Central memory CD4-positive, alpha-beta T cell (primary cell): ENCODE measurements at regions not wholly inside any gene's neighbourhood (a gene's known extent, or its start where the extent isn't known, plus 50 kb on each side); places are given as distances from the start of the nearest gene placed in this dataset.

Experiments used
- DNase-seq: peaks from one replicate; pipeline ENCODE4 v3.0.0; 2022

DNA sequence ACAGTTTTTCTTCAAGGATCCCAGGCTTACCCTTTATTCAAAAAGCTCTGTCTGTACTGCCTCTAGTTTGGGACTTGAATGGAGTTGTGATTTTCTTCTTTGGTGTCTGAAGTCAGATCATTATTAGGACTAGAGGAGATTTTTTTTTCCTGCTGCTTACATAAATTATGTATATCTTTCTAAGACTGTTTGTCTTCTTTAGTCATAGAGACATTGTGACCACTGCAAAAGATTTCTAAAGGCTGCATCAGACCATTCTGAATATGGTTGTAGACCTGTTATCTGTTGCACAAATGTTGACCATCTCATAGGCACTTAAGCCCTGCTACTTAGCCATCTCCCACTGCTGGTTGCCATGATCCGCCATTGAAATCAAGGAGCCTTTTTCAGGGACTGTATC lies 238.5 kb upstream of the SMARCA2 start:
- DNase-seq: no peak

DNA sequence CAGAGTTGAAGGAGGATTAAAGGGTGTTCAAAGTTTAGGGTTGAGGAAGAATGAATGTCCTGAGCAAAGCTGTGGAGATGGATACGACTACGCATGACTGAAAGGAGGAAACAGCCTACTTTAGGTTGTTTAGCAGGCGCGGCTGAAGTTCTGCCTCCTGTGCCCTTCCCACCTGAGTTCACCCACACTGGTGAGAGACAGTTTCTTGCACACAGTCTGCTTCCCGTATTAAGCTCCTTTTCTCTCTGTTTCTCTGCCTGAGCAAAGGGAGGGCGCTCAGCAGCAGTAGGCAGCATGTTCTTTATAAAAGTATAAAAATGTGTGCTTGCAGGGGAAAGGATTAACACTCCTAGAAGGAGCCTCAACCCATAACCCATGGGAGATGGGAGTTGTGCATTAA lies 224.0 kb upstream of the SMARCA2 start:
- DNase-seq: no peak

DNA sequence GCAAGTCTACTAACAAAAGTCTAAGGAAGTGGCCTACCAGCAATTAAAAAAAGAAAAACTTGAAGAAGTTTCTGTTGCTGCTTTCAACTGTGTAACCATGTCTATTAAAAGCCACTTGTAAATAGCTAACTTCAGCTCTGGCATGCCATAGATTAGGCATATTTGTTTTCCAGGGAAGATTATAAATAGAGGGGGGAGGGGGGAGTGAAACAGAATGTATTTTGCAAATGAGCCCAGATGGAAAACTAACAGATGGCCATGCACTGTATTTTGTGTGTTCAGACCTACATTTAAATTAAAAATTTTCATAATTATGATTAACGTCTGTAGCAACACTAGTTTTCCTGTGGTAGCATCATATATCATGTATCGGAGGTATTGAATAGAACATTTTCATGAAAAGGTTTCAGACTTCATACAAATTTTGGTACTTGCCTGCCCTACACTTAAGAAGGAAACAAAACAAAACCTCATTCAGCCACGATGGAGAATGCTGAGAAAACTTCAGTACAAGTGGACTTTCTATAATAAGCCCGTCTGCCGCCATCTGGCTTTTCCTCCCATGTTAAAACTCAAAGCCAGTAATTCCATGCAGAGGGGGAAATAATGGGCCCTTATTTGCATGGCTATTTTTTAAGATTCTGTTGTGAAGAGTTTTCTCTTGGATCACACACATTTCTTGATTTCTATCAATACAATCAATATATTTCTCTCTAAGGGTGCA lies 220.4 kb upstream of the SMARCA2 start:
- no peak for DNase-seq

DNA sequence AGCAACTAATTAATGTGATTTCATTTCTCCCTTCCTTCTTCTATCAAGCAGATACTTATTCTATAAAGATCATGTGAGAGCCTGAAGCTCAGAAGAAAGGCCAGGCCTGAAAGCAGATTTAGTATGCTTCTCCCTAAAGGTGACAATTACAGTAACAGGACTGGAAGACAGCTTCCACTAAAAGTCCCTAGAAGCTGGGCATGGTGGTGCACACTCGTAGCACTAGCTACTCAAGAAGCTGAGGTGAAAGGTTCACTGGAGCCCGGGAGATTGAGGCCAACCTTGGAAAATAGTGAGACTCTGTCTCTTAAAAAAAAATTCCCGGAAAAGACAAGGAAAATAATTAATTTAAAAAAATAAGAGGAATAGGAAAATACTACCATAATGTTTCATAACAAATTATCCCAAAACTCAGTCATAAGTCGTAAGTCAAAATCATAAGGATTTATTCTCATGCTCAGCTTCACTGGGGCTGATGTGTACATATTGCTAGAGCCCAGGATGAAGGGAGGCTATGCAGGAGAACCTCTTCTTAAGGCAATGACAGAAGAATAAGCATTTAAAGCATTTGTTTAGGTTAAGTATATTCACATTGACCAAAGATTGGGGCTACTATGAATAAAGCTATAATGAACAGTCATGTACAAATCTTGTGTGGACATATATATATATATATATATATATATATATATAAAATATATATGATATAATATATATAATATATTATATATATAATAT lies 210.8 kb upstream of the SMARCA2 start:
- no peak for DNase-seq

DNA sequence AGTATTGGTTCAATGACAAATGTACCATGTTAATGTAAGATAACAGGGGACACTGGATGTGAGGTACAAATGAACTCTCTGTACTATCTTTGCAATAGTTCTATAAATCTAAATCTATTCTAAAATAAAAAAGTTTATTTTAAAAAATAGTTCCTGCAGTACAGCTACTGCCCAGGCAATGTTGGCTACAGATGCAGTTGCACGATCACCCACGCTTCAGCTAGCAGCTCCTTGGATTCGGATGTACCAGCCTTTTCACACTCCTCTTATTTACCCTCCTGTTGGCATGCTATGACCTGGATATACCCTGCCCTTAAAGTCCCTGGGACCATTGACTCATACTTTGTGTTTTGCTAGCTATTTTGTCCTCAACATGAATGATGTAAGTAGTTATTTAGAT lies 185.4 kb upstream of the SMARCA2 start:
- no peak for DNase-seq

DNA sequence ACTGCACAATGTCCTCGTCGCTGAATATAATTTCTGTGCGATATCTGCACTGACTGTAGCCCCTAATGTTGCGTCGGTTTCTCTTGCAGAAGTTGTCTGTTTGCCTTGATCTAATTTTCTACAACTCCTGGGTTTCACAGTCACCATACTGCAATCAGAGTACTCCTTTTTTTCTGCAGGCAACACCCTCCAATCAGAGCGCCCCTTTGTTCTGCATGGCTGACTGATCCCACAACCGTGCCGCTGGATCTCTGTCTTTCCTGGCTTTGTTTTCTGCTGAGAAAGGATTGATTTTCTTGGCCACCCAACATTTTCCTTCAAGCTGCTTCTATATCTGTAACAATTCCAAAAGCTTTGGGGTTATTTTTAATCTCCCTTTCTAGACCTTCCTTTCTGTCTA lies 182.2 kb upstream of the SMARCA2 start:
- DNase-seq: no peak

DNA sequence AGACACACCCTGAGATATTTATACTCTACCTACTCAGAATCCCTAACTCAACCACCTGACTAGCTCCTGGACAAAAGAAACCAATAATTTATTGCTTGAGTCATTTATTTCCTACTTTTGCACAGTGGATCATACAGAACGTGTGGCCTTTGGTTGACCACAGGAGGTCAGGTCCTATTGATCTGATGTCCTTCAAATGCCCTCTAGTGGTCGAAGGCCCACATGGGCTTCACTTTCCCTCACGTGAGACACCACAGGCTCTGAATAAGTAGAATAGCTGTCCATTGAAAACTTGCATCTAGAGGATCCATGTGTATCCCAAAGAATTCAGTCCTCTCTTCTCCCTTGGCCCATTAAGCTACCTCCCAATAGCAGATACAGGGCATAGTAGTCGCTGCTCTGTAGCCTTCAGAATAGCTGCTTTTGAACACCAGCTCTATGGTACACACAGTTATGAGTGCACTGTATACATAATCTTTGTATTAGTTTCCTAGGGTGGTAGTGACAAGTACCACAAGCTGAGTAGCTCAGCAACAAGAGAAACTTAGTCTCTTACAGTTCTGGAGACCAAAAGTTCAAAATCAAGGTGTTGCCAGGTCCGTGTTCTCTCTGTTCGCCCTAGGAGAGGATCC lies 177.6 kb upstream of the SMARCA2 start:
- no peak for DNase-seq

DNA sequence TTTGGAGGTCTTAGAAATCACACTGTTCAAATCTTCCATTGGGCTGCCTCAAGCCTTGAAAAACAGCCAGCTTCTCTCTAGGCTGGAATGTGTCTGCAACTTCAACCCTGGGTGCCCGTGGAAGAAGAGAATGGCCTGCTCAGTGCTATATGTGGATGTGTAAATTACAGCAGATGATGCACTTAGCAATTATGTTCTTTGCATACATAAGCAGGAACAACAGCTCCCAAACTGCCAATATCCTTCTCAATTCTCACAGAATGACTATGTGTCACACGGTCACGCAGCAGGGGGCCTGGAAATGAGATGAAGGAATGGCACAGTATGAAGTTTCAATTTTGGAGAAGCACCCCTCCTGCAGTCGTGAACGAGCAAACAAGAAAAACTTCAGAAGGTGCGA lies 175.2 kb upstream of the SMARCA2 start:
- DNase-seq: no peak

DNA sequence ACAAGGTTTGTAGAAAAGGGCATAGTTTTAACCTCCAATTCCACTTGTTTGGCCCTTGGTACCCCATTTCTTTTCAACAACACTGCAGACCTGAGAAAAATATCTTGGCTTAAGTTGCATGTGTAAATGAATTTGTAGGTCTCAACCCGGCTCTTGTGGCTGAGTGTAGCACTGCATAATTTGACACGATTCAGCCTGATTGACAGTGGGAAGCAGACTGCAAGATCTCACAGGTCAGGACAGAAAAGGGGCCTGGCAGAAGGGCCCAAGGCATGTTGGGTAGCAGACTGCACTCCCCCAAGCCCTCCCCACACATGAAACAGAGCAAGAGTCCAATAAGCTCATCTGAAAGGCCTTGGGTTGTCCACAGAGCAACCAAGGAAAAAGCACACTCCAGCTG lies 169.7 kb upstream of the SMARCA2 start:
- DNase-seq: no peak

DNA sequence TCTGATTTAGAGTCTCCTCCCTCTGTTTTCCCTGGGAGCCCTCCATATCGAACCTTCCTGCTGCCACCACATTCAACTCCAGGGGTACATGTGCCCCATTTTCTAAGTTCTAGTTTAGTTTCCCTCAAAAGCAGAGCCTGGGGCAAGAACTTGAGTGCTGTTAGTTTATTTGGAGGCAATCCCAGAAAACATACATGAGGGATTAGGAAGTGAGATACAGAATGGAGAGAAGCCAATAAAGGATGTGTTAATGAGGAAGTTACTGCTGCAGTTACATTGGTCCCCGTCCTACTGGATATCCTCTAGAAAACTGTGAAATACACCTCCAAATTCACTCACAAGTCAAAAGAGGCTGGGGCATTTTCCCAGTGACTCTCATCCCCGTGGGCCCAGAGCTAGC lies 159.4 kb upstream of the SMARCA2 start:
- DNase-seq: no peak

DNA sequence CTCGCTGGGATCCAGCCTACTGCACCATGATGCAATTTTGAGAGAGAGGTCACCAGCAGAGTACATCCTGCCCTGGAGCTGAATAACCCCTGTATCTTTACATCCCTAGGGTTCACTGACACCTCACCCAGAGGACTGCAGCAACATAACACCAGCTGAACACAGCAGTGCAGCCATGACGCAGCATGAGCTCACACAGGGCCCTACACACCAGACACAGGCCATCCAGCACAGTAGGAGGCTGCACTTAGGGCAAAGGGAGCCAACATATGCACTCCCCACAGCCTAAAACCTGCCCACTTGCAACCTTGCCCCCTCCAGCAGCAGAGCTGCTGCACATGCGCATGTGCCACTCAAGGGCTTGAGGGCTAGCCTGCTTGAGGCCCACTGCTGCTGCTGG lies 157.3 kb upstream of the SMARCA2 start:
- DNase-seq: no peak

DNA sequence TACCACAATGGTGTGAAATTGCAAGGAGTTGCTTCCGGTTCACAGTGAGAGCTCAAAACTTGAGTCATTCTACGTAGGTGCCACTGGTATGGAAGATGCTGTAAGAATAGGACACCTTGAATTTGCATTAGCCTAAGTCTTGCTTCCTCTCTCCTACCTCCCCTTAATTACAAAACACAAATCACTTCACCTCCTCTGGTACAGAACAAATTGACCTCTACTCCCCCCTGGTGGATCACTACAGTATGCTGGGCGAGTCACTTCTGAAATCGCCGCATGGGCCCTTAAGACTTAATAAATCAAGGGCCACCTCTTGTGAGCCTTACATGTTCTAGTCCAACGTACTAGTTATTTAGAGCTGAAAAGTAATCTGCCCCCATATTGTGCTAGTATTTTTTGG lies 145.3 kb upstream of the SMARCA2 start:
- DNase-seq: peak; percentile 5

DNA sequence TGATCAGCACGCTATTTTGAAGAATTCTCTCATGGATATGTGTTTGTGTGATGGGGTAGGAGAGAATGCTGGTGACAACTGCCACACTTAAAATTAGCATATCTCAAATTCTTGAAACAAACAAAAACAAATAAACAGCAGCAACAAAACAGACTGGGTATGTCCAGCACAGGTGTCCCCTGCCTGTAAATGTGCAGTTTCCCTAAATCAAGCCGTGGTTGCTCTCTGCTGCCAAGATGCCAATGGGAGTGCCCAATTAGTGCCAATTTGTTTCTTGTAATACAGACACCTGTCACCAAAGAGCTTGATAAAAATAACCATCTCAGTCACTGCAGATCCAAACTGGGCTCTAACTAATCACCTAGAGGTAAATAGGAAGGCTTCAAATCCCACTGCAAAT lies 144.2 kb upstream of the SMARCA2 start:
- DNase-seq: no peak

DNA sequence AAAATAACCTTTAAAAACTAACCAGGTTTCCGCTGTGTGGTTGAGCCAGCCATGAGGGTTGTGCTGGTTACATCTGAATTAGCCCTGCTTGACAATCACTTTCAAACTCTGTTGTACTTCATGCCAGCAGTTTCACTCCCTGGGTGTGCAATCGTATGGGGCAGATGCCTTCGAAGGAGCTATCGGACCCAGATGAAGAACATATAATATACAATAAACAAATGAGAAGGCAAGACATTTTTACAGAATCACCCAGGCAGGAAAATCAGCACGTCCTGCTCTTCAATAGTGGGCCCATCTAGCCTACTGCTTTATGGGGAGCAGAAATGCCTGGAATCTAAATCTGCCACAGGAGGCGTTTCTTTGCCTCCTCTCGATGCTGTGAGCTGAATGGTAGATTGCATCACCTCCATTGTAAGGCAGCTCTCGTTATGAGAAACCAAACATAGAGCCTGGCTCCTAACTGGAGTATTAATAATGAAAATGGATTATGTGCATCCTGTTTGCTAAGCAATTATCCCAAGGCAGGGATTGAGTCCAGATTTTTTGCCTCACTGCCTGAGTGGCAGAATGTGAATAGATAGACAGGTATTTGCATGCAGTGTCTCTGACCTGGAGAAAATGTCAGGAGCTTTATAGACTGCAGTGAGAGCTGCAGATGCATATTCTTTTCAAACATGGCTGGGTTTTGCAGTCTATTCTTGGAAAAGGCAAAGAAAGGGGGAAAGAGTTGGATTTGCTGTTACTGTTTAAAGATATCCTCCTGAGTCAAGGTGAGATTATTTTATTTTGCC lies 143.3 kb upstream of the SMARCA2 start:
- DNase-seq: peak; percentile 2

DNA sequence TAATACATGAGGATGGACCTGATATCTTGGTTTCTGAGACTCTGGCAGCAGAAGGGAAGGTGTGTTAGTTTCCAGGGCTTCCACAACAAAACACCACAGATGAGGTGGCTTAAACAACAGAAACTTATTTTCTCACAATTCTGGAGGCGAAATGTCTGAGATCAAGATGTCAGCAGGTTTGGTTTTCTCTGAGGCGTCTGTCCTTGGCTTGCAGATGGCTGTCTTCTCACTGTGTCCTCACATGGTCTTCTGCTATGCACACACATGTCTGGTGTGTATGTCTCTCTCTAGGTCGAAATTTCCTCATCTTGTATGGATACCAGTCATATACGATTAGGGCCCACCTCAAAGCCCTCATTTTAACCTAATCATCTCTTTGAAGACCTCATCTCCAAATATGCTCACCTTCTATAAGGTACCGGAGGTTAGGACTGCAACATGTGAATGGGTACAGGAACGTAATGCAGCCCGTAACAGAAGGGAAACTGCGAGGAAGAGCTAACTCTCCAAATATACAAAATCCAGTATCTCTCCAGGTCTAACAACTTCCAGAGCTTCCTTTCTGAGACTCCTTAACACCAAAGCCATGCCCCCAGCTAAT lies 139.8 kb upstream of the SMARCA2 start:
- DNase-seq: no peak

DNA sequence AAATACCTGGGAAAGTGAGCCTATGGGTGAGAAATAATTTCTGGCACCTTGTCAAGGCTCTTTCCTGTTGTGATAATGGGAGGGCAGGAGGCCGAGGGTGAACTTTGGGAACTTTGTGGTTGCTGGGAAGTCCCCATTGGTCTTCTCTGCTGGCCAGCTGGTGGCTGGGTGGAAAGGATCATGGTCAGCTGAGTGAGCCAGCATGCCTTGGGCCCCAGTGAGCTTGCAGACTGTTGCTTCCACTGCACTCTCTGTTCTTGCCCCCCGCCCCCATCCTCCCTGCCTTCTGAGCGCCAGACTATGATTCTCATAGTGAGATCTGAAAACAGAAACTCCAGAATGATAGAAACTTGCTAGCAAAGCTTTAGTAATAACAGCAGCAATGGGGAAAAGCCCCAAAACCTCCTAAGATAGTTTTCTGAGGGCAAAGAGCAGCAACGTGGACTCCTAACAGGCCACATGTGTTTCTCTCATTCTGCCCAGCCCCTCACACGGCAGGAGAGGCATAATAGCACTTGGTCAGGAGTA lies 139.2 kb upstream of the SMARCA2 start:
- DNase-seq: no peak

DNA sequence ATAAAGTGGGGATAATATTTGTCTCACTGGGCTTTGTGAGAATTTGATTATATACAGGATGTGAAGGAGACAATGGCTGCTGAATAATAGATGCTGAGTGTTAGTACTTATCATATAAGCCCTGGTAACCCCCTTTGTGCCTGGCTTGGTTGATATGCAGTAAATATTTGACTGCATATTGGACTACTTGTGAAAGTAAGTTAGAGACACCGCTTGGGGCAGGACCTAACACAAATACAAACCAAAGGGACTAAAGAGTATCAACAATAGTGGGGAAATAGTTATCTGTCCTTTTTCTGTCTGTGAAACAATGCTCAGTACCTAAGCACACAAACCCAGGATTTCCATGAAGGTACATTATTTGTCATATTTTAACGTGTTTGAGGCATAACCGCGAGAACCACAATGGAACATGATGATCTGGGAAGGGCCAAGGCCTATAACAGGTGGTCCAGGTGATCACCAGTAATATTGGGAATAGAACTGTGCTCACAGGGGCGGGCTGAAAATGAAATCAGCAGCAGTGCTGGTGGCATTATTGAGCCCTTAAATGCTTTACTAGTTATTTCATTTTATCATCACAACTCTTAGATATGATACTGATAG lies 138.2 kb upstream of the SMARCA2 start:
- no peak for DNase-seq

DNA sequence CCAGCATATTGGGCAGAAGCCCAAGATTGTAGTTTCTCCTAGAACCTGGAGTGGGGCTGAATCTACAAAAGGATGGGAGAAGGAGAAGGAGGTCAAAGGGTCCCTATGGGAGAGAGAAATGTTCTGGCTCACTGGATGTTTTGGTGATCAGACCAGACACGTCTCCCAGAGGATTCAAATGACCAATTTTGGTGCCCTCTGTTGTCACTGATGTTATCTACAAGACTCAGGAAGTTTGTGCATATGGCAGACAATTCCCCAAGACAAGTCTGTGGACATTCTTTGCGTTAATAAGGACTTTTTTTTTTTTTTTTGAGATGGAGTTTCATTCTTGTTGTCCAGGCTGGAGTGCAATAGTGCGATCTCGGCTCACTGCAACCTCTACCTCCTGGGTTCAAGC lies 137.2 kb upstream of the SMARCA2 start:
- no peak for DNase-seq

DNA sequence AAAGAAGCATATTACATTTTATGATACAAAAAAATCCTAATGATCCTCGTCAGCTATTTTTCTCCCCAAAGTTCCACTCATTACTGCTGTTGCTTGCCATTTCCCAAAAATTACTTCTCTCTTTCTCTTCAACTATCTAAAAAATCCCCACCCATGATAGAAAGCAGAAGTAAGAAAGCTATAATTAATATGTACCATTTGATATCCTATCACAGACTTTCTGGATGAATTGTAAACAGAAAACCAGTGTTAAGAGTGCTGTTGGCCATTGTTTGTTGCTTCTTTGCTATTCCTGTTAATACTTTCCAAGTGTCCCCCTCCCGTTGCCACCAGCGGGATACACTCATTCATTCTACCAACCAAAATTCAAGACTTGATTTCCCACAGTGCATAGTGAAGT lies 136.3 kb upstream of the SMARCA2 start:
- no peak for DNase-seq

DNA sequence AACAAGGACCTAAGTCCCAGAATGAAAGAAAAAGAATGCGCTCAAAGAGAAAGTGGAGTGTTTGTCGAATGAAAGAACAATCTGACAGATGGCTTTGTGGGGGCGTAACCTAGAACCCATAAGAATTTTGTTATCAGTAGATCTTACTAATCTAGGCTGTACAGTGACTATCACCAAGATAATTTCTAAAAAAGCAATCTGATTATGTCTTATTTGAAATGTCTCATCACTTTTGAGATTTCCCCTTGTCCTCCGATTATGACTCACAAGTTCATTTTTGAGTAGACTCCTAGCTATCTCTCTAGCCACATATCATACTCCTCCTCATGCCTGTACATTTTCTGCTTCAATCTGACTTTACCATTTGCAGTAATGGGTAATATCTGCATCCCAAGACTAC lies 135.6 kb upstream of the SMARCA2 start:
- no peak for DNase-seq

DNA sequence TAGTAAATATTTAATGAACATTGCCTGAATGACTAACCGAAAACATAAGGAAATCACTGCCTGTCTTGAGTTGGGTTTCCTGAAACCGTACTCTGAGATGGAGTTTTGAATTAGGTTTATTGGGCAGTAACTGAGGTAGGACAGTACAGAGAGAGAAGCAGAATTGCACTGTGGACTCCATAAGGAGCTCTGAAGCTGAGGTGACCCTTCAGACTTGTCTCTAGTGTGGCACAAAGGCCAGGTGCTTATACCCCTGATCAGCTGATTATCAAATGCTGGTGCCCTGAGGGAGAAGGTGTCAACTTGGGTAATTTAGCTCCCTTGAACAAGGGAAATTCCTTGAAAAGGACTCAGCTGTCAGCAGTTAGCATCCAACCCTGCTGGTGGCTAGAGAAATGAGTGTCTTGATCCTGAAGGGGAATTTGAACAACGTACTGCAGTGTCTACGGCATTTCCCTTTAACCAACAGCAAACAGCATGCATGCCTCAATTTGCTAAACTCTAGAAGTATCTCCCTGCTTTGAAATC lies 135.0 kb upstream of the SMARCA2 start:
- no peak for DNase-seq

DNA sequence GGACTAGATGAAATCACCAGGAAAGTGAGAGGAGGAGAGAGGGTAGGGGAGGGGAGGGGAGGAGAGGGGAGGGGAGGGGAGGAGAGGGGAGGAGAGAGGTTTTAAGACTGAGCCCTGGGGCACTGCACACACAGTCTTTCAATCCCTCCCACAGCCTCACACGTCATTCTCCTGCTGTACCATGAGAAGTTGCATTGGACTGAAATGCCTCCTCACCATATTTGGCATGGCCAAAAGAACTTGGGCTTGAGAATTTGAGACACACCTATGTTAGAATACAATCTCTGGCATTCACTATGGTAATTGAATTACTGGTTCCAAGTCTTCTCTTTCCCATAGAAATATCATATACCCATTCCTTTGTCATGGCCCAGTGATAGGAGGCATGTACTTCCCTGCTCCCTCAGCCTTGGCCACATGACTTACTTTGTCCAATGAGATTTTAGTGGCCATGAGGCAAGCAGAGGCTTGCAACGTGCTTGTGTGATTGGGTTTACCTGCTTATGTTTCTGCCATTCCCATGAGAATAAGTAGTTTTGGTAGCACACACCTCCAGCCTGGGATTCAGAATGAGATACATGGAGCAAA lies 133.3 kb upstream of the SMARCA2 start:
- no peak for DNase-seq
